GM13976 (cell line): ENCODE measurements at regions not wholly inside any gene's neighbourhood (a gene's known extent, or its start where the extent isn't known, plus 50 kb on each side); places are given as distances from the start of the nearest gene placed in this dataset.
"Not testable (repeated sequence)": the region's sequence is repeated elsewhere in the genome, so short reads cannot be mapped to it uniquely, and the experiment has no call there.

Source experiments
- DNase-seq: peaks from one replicate; pipeline ENCODE4 v3.0.0; 2012; ENCODE audit warnings: low spot score
- CTCF ChIP-seq: IDR thresholded peaks from 2 replicates; pipeline ENCODE4 v1.5.1; 2012; ENCODE audit warnings: borderline replicate concordance, mild to moderate bottlenecking; ENCODE audit not compliant: insufficient read depth; ENCODE audit errors: extremely low read depth, missing control alignments, control extremely low read depth
- in situ Hi-C: fragments of 300-500 bp; cut with MboI; formaldehyde crosslinking; loops from one replicate; pipeline ENCODE4 v1.12.0; 2022; ENCODE audit warnings: low sequenced_read_pairs, mixed read lengths, inconsistent platforms; ENCODE audit not compliant: unreplicated experiment

DNA sequence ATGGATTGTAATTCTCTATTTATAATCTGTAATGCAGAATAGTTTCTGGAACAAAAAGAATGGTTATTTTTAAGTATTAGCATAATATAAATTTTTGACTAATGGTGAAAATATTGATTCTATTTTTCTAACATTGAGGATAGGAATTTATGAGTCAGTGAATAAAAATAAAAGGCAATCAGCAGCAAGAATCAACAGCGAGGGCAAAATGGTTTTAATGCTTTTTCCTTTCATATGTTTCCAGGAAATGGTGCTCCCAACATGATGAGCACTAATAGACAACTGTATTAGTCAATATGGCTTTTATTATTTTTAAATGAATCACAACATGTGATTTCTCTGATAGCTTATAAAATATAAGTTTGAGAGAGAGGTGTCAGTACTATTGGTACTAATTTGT is 90.7 kb upstream of the TFPI start:
- no peak for TF ChIP-seq CTCF
- DNase-seq = no peak
- in situ Hi-C loops = no loop called here

- TF ChIP-seq CTCF = no peak
- DNase-seq = no peak
- in situ Hi-C loops = no loop called here
Observed at GRCh38 chr2:187646556-187646955, 92.3 kb upstream of the TFPI start.

DNA sequence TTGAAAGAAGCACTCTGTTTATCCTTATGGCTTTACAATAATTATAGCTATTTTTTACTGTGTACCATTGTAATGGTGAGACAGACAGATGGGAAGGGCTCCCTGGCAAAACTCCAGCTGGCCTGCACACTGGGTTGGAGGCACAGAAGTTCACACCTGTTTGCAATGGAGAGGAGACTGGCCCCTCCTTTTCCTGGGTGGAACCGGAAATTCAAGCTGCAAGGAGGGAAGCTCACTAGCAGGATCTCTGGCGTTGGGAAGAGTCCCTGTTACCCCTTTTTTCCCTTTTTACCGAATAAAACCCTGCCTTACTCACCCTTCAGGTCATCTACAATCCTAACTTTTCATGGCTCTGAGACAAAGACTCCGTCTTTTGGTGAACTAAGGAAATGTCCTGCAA is 100.3 kb upstream of the TFPI start:
- no peak for DNase-seq
- TF ChIP-seq CTCF = no peak
- in situ Hi-C loops = no loop called here

DNA sequence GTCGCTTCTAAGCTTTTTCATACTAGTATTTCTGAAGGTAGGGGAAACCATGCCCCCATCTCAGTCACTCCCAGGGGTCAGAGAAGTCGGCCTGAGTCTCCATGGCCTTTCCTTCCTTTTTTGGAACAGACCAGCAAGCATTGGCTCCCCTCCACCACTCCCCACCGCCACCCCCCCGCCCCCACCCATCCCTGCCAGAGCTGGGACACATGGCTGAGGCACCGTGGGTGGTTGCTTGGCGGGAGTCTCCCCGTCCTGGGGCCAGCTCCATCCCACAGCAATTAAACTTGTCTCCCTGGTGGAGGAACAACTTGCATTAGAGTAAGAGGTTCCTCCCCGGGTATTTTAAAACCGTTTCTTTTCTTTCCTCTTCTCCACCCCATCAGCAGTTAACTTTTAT is 100.8 kb upstream of the TFPI start:
- no peak for DNase-seq
- TF ChIP-seq CTCF = no peak
- in situ Hi-C loops = no loop called here

- in situ Hi-C loops = no loop called here
- no peak for DNase-seq
- TF ChIP-seq CTCF = no peak
Observed at GRCh38 chr2:187656123-187656522, 101.9 kb upstream of the TFPI start.

DNA sequence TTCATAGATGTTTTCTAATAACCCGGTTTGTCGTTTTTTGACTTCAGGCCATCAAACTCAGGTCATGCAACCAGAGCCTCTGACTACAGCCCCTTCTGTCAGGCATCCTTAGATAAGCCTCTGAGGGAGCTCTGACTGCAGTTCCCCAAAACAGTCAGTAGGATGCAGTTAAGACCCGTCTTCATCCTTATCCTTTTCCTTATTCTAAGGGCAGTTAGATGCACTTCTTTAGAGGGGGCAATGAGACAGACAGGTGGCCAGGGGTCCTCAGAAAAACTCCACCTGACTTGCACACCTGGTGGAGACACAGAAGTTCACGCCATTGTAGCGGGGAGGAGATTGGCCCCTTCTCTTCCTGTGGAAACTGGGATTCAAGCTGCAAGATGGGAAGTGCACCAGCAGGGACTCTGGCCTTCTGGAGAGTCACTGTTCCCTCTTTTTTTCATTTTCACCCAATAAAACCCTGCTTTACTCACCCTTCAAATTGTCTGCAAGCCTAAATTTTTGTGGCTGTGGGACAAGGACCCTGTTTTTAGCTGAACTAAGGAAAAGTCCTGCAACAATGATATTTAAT is 104.8 kb upstream of the TFPI start:
- in situ Hi-C loops = no loop called here
- no peak for DNase-seq
- TF ChIP-seq CTCF = no peak

DNA sequence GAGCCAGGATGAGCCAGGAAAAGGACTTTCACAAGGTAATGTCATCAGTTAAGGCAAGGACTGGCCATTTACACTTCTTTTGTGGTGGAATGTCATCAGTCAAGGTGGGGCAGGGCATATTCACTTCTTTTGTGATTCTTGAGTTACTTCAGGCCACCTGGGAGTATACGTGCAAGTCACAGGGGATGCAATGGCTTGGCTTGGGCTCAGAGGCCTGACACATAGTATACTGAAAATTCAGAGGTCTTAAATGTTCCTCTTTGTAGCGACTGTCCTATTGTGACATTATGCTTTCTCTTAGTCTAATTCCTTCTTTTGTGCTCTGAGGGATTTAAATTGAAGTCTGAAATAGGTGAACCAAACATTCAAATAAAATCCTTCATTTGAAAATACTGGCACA is 121.8 kb upstream of the TFPI start:
- in situ Hi-C loops, DNase-seq: not testable (repeated sequence)
